ENCODE measurements at regions not wholly inside any gene's neighbourhood (a gene's known extent, or its start where the extent isn't known, plus 50 kb on each side); places are given as distances from the start of the nearest gene placed in this dataset.

DNA sequence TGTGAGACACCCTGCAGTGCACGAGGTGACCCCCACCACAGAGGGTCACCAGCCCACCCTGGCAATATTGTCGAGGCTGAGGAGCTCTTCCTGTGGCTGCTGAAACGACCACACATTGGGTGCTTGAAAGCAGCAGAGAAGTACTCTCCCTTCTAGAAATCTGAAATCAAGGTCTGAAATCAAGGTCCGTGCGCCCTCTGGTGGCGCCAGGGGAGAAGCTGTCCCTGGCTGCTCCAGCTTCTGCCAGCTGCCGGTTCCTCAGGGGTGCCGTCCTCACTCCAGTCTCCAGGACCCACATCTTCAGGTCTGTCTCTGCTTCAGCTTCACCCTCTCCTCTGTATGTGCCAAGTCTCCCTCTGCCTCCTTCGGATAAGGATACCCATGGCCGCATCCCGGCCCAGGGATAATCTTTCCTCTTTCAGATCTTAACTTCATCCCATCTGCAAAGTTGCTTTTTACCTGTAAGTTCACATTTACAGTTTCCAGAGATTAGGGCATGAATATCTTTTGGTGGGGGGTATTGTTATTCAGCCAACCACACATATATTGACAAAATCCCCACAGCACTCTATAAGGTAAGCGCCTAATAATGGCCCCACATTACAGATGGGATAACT, 108.3 kb upstream of the PHACTR3 start:
- TF ChIP-seq, protein P1, sequence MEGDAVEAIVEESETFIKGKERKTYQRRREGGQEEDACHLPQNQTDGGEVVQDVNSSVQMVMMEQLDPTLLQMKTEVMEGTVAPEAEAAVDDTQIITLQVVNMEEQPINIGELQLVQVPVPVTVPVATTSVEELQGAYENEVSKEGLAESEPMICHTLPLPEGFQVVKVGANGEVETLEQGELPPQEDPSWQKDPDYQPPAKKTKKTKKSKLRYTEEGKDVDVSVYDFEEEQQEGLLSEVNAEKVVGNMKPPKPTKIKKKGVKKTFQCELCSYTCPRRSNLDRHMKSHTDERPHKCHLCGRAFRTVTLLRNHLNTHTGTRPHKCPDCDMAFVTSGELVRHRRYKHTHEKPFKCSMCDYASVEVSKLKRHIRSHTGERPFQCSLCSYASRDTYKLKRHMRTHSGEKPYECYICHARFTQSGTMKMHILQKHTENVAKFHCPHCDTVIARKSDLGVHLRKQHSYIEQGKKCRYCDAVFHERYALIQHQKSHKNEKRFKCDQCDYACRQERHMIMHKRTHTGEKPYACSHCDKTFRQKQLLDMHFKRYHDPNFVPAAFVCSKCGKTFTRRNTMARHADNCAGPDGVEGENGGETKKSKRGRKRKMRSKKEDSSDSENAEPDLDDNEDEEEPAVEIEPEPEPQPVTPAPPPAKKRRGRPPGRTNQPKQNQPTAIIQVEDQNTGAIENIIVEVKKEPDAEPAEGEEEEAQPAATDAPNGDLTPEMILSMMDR (IDR thresholded peaks at IDR 0.05; ENCODE audit: insufficient read depth, low read length, severe bottlenecking): peak; percentile 90
- Histone ChIP-seq H3K4me3 (ENCODE audit: low read depth, low read length) (no peak overlapping the region), H3K27me3 (ENCODE audit: control insufficient read depth, insufficient read depth, low read length) (no peaks in the 10 kb centered on the region), H3K36me3 (ENCODE audit: control insufficient read depth, insufficient read depth, low read length) (no peaks in the 10 kb centered on the region)
- no peak for FAIRE-seq
- peak; percentile 31 for DNase-seq (ENCODE audit: low read depth)

DNA sequence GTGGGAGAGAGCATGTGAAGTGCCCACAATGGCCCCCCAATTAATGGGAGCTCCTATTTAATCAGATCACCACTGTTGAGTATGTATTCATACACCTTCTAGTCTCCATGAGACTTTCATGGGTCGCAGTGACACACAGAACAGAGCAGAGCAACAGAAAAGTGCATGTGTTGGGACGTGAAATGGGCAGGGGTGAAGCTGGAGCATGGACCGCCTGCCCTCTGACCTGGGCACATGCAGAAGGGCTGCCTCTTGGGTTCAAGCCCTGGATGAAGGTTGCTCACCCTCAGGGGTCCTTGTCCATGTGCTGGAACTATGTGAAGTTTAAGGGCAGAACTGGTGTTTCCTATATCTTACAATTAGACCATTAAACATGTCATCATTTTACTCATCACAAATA, 106.0 kb upstream of the PHACTR3 start:
- Histone ChIP-seq H3K36me3 (ENCODE audit: control insufficient read depth, insufficient read depth, low read length) (no peaks in the 10 kb centered on the region), H3K27me3 (ENCODE audit: control insufficient read depth, insufficient read depth, low read length) (no peaks in the 10 kb centered on the region), H3K4me3 (ENCODE audit: low read depth, low read length) (no peak overlapping the region)
- FAIRE-seq (no peak), DNase-seq (ENCODE audit: low read depth) (no peak)
- TF ChIP-seq, protein P1 (IDR thresholded peaks at IDR 0.05; ENCODE audit: insufficient read depth, low read length, severe bottlenecking): no peak

DNA sequence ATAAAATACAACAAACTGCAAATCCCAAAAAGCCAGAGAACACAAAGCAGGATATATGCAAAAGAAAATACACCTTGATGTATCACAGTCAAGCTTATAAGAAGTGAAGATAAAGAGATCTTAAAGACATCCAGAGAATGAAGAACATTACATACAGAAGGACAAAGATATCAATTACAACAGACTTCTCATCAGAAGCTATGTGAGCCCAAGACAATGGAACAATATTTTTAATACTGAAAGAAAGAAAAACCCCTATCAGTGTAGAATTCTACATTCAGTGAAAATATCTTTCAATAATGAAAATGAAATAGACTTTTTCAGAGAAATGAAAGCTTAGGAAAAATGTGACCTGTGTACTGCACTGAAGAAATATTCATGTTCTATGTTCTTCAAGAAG, 104.5 kb upstream of the PHACTR3 start:
- H3K36me3 ChIP-seq (ENCODE audit: control insufficient read depth, insufficient read depth, low read length): no peaks in the 10 kb centered on the region
- FAIRE-seq (no peak), DNase-seq (ENCODE audit: low read depth) (no peak)
- TF ChIP-seq, protein P1 (IDR thresholded peaks at IDR 0.05; ENCODE audit: insufficient read depth, low read length, severe bottlenecking): no peak
- H3K4me3 ChIP-seq (ENCODE audit: low read depth, low read length): no peak overlapping the region
- no peaks in the 10 kb centered on the region for H3K27me3 ChIP-seq (ENCODE audit: control insufficient read depth, insufficient read depth, low read length)

DNA sequence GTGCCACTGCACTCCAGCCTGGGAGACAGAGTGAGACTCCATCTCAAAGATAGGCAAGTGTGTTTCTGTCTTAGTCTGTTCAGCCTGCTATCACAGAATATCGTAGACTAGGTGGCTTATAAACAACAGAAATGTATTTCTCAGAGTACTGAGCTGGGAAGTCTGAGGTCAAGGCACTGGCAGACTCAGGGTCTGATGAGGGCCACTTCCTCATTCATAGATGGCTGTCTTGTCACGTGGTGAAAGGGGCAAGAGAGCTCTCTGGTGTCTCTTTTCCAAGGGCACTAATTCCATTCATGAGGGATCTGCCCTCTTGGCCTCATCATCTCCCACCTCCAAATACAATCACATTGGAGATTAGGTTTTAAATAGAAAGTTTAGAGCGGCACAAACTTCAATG, 95.6 kb upstream of the PHACTR3 start:
- Histone ChIP-seq H3K36me3 (ENCODE audit: control insufficient read depth, insufficient read depth, low read length) (no peaks in the 10 kb centered on the region), H3K27me3 (ENCODE audit: control insufficient read depth, insufficient read depth, low read length) (no peaks in the 10 kb centered on the region), H3K4me3 (ENCODE audit: low read depth, low read length) (no peak overlapping the region)
- TF ChIP-seq, protein P1 (IDR thresholded peaks at IDR 0.05; ENCODE audit: insufficient read depth, low read length, severe bottlenecking): no peak
- no peak for FAIRE-seq
- no peak for DNase-seq (ENCODE audit: low read depth)

DNA sequence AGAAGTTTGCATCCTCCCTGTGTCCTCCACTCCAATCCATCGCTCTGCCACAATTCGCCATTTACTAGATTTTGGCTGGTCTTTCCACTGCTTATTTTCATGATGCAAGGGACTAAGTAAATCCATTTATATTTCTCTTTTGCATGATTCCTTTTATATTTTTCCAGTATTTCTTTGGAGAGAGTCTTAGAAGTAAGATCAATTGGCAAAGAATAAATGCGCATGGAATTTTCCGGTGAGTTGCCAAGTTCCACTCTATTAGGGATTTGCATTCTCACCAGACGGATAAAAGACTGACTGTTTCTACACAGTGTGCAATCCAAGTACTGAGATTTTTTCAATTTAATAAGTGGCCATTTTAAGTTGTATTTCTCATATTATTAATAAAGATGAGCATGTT, 91.7 kb upstream of the PHACTR3 start:
- FAIRE-seq (no peak), DNase-seq (ENCODE audit: low read depth) (no peak)
- no peaks in the 10 kb centered on the region for H3K36me3 ChIP-seq (ENCODE audit: control insufficient read depth, insufficient read depth, low read length)
- H3K4me3 ChIP-seq (ENCODE audit: low read depth, low read length): no peak overlapping the region
- TF ChIP-seq, protein P1 (IDR thresholded peaks at IDR 0.05; ENCODE audit: insufficient read depth, low read length, severe bottlenecking): no peak
- H3K27me3 ChIP-seq (ENCODE audit: control insufficient read depth, insufficient read depth, low read length): no peaks in the 10 kb centered on the region

DNA sequence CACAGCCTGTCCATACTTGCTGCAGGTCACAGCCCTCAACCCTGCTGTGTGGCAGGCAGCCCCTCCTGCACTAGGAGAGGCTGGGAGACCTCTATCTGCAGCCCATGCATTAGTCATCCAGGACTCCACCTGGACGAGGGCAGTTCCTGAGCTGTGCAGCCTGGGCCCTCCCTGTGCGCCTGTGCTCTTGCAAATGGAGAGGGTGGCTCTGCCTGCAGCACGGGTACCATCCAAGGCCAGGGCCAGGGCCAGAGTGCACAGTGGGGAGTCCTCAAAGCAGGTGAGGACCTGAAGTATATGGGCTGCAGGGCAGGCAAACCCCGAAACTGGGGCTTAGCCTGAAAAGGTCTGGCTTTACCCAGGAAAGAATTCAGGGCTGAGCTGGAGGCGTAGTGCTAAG, 89.8 kb upstream of the PHACTR3 start:
- FAIRE-seq: no peak
- Histone ChIP-seq H3K4me3 (ENCODE audit: low read depth, low read length) (no peak overlapping the region), H3K27me3 (ENCODE audit: control insufficient read depth, insufficient read depth, low read length) (no peaks in the 10 kb centered on the region), H3K36me3 (ENCODE audit: control insufficient read depth, insufficient read depth, low read length) (no peaks in the 10 kb centered on the region)
- no peak for DNase-seq (ENCODE audit: low read depth)
- TF ChIP-seq, protein P1 (IDR thresholded peaks at IDR 0.05; ENCODE audit: insufficient read depth, low read length, severe bottlenecking): no peak
